Upper lobe of left lung (tissue), 6 donors: ENCODE measurements at regions not wholly inside any gene's neighbourhood (a gene's known extent, or its start where the extent isn't known, plus 50 kb on each side); places are given as distances from the start of the nearest gene placed in this dataset.

Experiments
- ATAC-seq, 2 donors: fragments of 200-7000 bp; cut with Tn5 transposase; one replicate each; pipeline ENCODE4 v1.9.1; 2022; ENCODE audit warnings: mild to moderate bottlenecking in 2 of 2, moderate library complexity in 2 of 2; ENCODE audit not compliant: low FRiP score in 2 of 2
- DNase-seq, 2 donors: peaks; one replicate each; pipeline ENCODE4 v3.0.0-alpha.2; 2019 to 2020
- H3K27ac ChIP-seq, 4 donors: fragments of 200-600 bp; sonication (generic); one replicate each; pipeline ENCODE4 v1.5.1; 2016 to 2019
- H3K27me3 ChIP-seq, 4 donors: fragments of 200-600 bp; sonication (generic); one replicate each; pipeline ENCODE4 v1.5.1; 2017 to 2019
- H3K36me3 ChIP-seq, 4 donors: fragments of 200-600 bp; sonication (generic); one replicate each; pipeline ENCODE4 v1.5.1; 2016 to 2019
- H3K4me1 ChIP-seq, 4 donors: fragments of 200-600 bp; sonication (generic); one replicate each; pipeline ENCODE4 v1.5.1; 2018 to 2019
- H3K4me3 ChIP-seq, 4 donors: fragments of 200-600 bp; sonication (generic); one replicate each; pipeline ENCODE4 v1.5.1; 2017 to 2019; ENCODE audit warnings: mild to moderate bottlenecking in 2 of 4, moderate library complexity in 1 of 4
- H3K9me3 ChIP-seq, 4 donors: fragments of 200-600 bp; sonication (generic); one replicate each; pipeline ENCODE4 v1.5.1; 2018 to 2019
- EP300 ChIP-seq, 4 donors: sonication (generic); formaldehyde crosslinking; IDR thresholded peaks; one replicate each; pipeline ENCODE4 v1.5.1; 2017; ENCODE audit warnings: antibody characterized with exemption in 4 of 4, control low read depth in 2 of 4
- POLR2A ChIP-seq, 4 donors: fragments of 450-650 bp; IDR thresholded peaks; one replicate each; pipeline ENCODE4 v1.5.1; 2016 to 2017; ENCODE audit warnings: antibody characterized with exemption in 4 of 4, mild to moderate bottlenecking in 2 of 4
- POLR2AphosphoS5 ChIP-seq, 2 donors: sonication (generic); formaldehyde crosslinking; IDR thresholded peaks; one replicate each; pipeline ENCODE4 v1.5.1; 2017; ENCODE audit warnings: antibody characterized with exemption in 2 of 2
- whole genome bisulfite sequencing, 2 donors: methylation state at CpG; one replicate each; pipeline ENCODE4 v1.1.5; 2017 to 2018; 5-methylcytosine and 5-hydroxymethylcytosine counted together
- TF ChIP-seq, protein P1 (sequence below), 6 experiments: fragments of 450-650 bp in 4 of 6; fragments of 200-600 bp in 2 of 6; sonication (generic) in 2 of 6; IDR thresholded peaks; one replicate each; pipeline ENCODE4 v1.5.1; 2016 to 2019; ENCODE audit warnings: antibody characterized with exemption in 6 of 6
- donor health status: DM: no; HTN: no; CAD: no; lungs with moderate emphysema.
- donor health status: DM: no; HTN: yes; CAD: no; lungs with severe emphysema.

DNA sequence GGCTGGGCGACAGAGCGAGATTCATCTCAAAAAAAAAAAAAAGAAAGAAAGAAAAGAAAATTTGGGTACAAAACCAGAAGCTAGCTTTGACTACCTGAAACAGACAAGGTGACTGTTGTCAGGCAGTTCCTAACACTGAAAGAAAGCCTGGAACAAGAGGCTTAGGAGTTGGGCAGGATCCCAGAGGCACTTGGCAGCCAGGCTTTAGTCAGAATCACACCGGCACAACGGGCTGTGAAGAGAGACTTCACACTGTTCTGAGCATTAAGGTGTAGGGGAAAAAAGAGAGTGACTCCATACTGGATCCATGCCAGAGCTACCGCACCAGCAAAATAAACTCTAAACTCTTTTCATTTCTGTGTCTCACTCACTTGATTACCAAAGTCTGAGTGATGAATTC is 130.8 kb downstream of the ZNF467 start:
- Histone ChIP-seq H3K9me3 (no peaks in the 10 kb centered on the region), H3K4me1 (no peaks in the 10 kb centered on the region), H3K27ac (no peak overlapping the region), H3K27me3 (no peaks in the 10 kb centered on the region), H3K36me3 (no peaks in the 10 kb centered on the region), H3K4me3 (no peak overlapping the region)
- no peak for DNase-seq
- no peak for ATAC-seq
- TF ChIP-seq, protein P1, sequence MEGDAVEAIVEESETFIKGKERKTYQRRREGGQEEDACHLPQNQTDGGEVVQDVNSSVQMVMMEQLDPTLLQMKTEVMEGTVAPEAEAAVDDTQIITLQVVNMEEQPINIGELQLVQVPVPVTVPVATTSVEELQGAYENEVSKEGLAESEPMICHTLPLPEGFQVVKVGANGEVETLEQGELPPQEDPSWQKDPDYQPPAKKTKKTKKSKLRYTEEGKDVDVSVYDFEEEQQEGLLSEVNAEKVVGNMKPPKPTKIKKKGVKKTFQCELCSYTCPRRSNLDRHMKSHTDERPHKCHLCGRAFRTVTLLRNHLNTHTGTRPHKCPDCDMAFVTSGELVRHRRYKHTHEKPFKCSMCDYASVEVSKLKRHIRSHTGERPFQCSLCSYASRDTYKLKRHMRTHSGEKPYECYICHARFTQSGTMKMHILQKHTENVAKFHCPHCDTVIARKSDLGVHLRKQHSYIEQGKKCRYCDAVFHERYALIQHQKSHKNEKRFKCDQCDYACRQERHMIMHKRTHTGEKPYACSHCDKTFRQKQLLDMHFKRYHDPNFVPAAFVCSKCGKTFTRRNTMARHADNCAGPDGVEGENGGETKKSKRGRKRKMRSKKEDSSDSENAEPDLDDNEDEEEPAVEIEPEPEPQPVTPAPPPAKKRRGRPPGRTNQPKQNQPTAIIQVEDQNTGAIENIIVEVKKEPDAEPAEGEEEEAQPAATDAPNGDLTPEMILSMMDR (IDR thresholded peaks at IDR 0.05) = no peak
- TF ChIP-seq EP300 (IDR thresholded peaks at IDR 0.05) (no peak), POLR2AphosphoS5 (IDR thresholded peaks at IDR 0.05) (no peak), POLR2A (IDR thresholded peaks at IDR 0.05) (no peak)
- 58 to 65% methylated on average over 5 of the region's 5 CpGs for WGBS, 2 donors

DNA sequence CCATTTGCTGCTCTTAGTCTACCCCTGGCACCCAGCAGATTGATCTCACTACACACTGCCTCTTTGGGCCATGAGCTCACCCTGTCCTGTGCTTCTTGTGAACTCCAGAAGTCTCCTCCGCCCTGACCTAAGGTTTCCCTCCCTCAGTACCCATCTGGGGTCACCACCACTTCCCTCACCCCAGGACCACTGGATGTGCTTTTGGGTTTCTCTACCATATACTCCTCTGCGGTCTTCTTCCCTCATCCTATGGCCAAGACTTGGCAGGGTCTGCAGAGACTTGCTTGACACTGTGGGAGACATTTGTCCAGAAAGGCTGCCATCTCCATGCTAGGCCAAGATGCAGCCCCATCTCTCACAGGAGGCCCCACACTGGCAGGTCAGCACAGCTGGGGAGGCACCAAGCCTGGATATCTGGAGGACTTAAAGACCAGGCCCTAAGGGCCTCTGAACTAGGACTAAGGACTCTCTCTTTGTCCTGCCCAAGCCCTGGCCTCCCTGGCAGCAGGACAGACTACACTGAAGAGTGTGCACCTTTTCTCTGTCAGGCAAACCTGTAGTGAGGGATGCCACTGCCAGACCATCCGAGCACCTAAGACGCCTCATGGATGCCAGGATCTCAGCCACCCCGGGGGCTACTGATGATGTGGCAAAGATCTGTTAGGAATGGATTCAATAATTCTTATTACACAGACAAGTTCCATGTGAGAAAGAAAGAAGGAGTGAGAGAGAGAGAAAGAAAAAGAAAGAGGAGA is 134.6 kb downstream of the ZNF467 start:
- no peak for DNase-seq
- H3K9me3 ChIP-seq = no peaks in the 10 kb centered on the region
- 89 to 90% methylated on average over 5 of the region's 5 CpGs for WGBS, 2 donors

DNA sequence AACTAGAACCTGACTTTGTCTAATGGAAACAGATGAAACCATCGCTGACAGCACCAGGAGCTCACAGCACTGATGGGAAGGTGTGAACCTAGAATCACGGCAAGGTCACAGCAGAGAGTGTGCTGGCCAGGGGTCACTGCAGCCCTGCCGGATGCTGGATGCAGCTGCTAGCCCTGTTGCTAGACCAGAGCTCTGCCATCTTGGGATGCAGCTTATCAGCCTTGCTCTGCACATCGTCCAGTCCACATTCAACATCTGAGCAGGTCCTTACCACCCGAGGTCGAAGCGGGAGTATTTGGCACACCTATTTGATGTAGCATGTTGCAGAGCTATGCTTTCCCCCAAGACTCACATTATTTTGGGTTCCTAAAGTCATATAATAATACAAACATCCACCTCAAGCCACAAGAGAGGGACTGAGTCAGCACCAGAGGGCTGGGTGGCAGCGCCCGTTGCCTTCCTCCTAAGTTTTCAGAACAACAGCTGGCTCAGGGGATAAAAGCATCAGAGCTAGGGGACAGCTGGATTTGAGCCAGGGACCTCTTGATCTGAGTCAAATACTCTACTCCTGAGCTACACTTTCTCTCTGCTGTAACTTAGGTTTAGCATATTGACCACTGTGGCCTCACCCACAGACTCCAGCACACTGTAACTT is 135.3 kb downstream of the ZNF467 start:
- no peaks in the 10 kb centered on the region for H3K9me3 ChIP-seq
- no peak overlapping the region for H3K27ac ChIP-seq
- WGBS, 2 donors = 91 to 94% methylated on average over 9 of the region's 9 CpGs
- H3K4me3 ChIP-seq = no peak overlapping the region
- H3K36me3 ChIP-seq = no peaks in the 10 kb centered on the region
- DNase-seq (no peak), ATAC-seq (no peak)
- H3K27me3 ChIP-seq = no peaks in the 10 kb centered on the region
- TF ChIP-seq POLR2AphosphoS5 (IDR thresholded peaks at IDR 0.05) = no peak
- TF ChIP-seq EP300 (IDR thresholded peaks at IDR 0.05) = no peak
- TF ChIP-seq, protein P1 (IDR thresholded peaks at IDR 0.05) = no peak
- no peak for TF ChIP-seq POLR2A (IDR thresholded peaks at IDR 0.05)
- no peaks in the 10 kb centered on the region for H3K4me1 ChIP-seq

More for the DNA sequence above, 134.6 kb downstream of the ZNF467 start:
- Histone ChIP-seq H3K27me3 (no peaks in the 10 kb centered on the region), H3K36me3 (no peaks in the 10 kb centered on the region), H3K4me1 (no peaks in the 10 kb centered on the region), H3K27ac (no peak overlapping the region), H3K4me3 (no peak overlapping the region)
- ATAC-seq = no peak
- TF ChIP-seq, protein P1 (IDR thresholded peaks at IDR 0.05) = no peak
- no peak for TF ChIP-seq EP300 (IDR thresholded peaks at IDR 0.05)
- TF ChIP-seq POLR2AphosphoS5 (IDR thresholded peaks at IDR 0.05) = no peak
- TF ChIP-seq POLR2A (IDR thresholded peaks at IDR 0.05) = no peak

DNA sequence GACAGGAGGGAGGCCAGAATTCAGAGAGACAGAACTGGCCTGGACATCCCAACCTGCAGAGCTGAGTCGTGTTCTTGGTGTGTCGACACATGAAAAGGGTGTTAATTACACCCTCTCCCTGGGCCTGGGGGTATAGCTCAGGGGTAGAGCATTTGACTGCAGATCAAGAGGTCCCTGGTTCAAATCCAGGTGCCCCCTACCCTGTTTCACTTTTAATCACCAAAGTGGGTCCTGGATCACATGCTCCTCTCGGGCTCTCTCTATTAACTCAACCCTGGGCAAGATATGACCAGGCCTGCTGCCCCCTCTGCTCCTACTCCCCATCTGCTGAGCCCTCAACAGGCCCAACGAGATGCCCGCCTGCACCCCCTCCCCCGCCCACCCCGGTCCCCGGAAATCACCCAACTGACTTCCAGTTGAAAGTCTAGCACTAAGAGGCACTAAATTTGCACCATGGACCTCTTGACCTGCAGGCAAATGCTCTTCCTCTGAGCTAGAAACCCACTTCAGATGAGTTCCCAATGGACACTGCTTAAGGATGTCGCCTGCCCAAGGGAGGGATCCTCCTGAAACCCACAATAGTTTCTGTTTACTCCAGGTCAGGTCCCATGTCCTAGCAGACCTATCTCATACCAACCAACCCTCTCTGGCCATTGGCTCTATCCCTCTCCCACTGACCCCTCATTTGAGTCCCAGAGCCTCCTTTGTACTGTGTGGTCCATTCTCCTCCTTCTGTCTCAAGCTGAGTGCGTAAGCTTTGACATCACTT is 137.6 kb downstream of the ZNF467 start:
- no peak overlapping the region for H3K4me3 ChIP-seq
- no peaks in the 10 kb centered on the region for H3K9me3 ChIP-seq
- H3K36me3 ChIP-seq = no peaks in the 10 kb centered on the region
- H3K27ac ChIP-seq = no peak overlapping the region
- TF ChIP-seq, protein P1 (IDR thresholded peaks at IDR 0.05) = no peak
- TF ChIP-seq POLR2A (IDR thresholded peaks at IDR 0.05) (no peak), EP300 (IDR thresholded peaks at IDR 0.05) (no peak), POLR2AphosphoS5 (IDR thresholded peaks at IDR 0.05) (no peak)
- ATAC-seq = no peak
- no peaks in the 10 kb centered on the region for H3K4me1 ChIP-seq
- 59 to 69% methylated on average over 10 of the region's 10 CpGs for WGBS, 2 donors
- no peak for DNase-seq
- H3K27me3 ChIP-seq = no peaks in the 10 kb centered on the region
